ENCODE measurements at regions not wholly inside any gene's neighbourhood (a gene's known extent, or its start where the extent isn't known, plus 50 kb on each side); places are given as distances from the start of the nearest gene placed in this dataset.

- DNase-seq, result no peak
- FAIRE-seq, result no peak
- Histone ChIP-seq H3K4me3 (ENCODE audit: low read depth in 1 of 3, low read length in 3 of 3) (no peak overlapping the region), H3K4me1 (ENCODE audit: control insufficient read depth in 3 of 3, insufficient read depth in 2 of 3, low read depth in 1 of 3, low read length in 2 of 3) (no peaks in the 10 kb centered on the region), H3K27me3 (ENCODE audit: control insufficient read depth in 3 of 3, insufficient read depth in 3 of 3, low read length in 3 of 3) (no peaks in the 10 kb centered on the region), H3K36me3 (ENCODE audit: control insufficient read depth in 3 of 3, insufficient read depth in 2 of 3, low read depth in 1 of 3, low read length in 3 of 3) (no peaks in the 10 kb centered on the region), H3K9me3 (ENCODE audit: control insufficient read depth in 2 of 2, insufficient read depth in 1 of 2, low read depth in 1 of 2, low read length in 1 of 2) (no peaks in the 10 kb centered on the region), H3K27ac (ENCODE audit: low read depth in 1 of 3, low read length in 2 of 3) (no peak overlapping the region)
- WGBS, 3 donors, result 22 to 31% (median 26%) methylated on average over 1 of the region's 1 CpG
Measured at GRCh38 chr2:14716319-14716718, 83.8 kb downstream of the LRATD1 start.

- 79 to 87% (median 83%) methylated on average over 3 of the region's 3 CpGs for WGBS, 3 donors
- Histone ChIP-seq H3K36me3 (ENCODE audit: control insufficient read depth in 3 of 3, insufficient read depth in 2 of 3, low read depth in 1 of 3, low read length in 3 of 3) (no peaks in the 10 kb centered on the region), H3K4me1 (ENCODE audit: control insufficient read depth in 3 of 3, insufficient read depth in 2 of 3, low read depth in 1 of 3, low read length in 2 of 3) (no peaks in the 10 kb centered on the region), H3K4me3 (ENCODE audit: low read depth in 1 of 3, low read length in 3 of 3) (no peak overlapping the region), H3K9me3 (ENCODE audit: control insufficient read depth in 2 of 2, insufficient read depth in 1 of 2, low read depth in 1 of 2, low read length in 1 of 2) (no peaks in the 10 kb centered on the region), H3K27me3 (ENCODE audit: control insufficient read depth in 3 of 3, insufficient read depth in 3 of 3, low read length in 3 of 3) (no peaks in the 10 kb centered on the region), H3K27ac (ENCODE audit: low read depth in 1 of 3, low read length in 2 of 3) (no peak overlapping the region)
- FAIRE-seq (no peak), DNase-seq (no peak)
Measured at GRCh38 chr2:14717131-14717530, 84.6 kb downstream of the LRATD1 start.

DNA sequence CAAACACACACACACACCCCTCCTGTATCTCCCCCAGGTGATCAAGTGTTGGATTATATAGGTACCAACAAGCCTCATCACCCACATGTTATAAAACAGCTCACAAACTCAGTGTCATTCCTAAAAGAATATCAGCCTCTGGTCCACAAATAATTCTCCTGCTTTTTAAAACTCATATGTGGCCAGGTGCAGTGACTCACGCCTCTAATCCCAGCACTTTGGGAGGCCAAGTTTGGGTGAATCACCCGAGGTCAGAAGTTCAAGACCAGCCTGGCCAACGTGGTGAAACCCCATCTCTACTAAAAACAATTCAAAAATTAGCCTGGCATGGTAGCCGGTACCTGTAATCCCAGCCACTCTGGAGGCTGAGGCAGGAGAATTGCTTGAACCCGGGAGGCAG lies 87.8 kb downstream of the LRATD1 start:
- Histone ChIP-seq H3K4me1 (ENCODE audit: control insufficient read depth in 3 of 3, insufficient read depth in 2 of 3, low read depth in 1 of 3, low read length in 2 of 3) (no peaks in the 10 kb centered on the region), H3K9me3 (ENCODE audit: control insufficient read depth in 2 of 2, insufficient read depth in 1 of 2, low read depth in 1 of 2, low read length in 1 of 2) (no peaks in the 10 kb centered on the region), H3K4me3 (ENCODE audit: low read depth in 1 of 3, low read length in 3 of 3) (no peak overlapping the region), H3K27ac (ENCODE audit: low read depth in 1 of 3, low read length in 2 of 3) (no peak overlapping the region), H3K36me3 (ENCODE audit: control insufficient read depth in 3 of 3, insufficient read depth in 2 of 3, low read depth in 1 of 3, low read length in 3 of 3) (no peaks in the 10 kb centered on the region), H3K27me3 (ENCODE audit: control insufficient read depth in 3 of 3, insufficient read depth in 3 of 3, low read length in 3 of 3) (no peaks in the 10 kb centered on the region)
- no peak for DNase-seq
- FAIRE-seq, result no peak
- WGBS, 3 donors, result 63 to 75% (median 64%) methylated on average over 5 of the region's 5 CpGs

- Histone ChIP-seq H3K9me3 (ENCODE audit: control insufficient read depth in 2 of 2, insufficient read depth in 1 of 2, low read depth in 1 of 2, low read length in 1 of 2) (no peaks in the 10 kb centered on the region), H3K27me3 (ENCODE audit: control insufficient read depth in 3 of 3, insufficient read depth in 3 of 3, low read length in 3 of 3) (no peaks in the 10 kb centered on the region), H3K36me3 (ENCODE audit: control insufficient read depth in 3 of 3, insufficient read depth in 2 of 3, low read depth in 1 of 3, low read length in 3 of 3) (no peaks in the 10 kb centered on the region), H3K27ac (ENCODE audit: low read depth in 1 of 3, low read length in 2 of 3) (no peak overlapping the region), H3K4me3 (ENCODE audit: low read depth in 1 of 3, low read length in 3 of 3) (no peak overlapping the region), H3K4me1 (ENCODE audit: control insufficient read depth in 3 of 3, insufficient read depth in 2 of 3, low read depth in 1 of 3, low read length in 2 of 3) (no peaks in the 10 kb centered on the region)
- FAIRE-seq, result no peak
- 72 to 84% (median 83%) methylated on average over 2 of the region's 2 CpGs for WGBS, 3 donors
- DNase-seq, result no peak
Measured at GRCh38 chr2:14720739-14721138, 88.2 kb downstream of the LRATD1 start.

DNA sequence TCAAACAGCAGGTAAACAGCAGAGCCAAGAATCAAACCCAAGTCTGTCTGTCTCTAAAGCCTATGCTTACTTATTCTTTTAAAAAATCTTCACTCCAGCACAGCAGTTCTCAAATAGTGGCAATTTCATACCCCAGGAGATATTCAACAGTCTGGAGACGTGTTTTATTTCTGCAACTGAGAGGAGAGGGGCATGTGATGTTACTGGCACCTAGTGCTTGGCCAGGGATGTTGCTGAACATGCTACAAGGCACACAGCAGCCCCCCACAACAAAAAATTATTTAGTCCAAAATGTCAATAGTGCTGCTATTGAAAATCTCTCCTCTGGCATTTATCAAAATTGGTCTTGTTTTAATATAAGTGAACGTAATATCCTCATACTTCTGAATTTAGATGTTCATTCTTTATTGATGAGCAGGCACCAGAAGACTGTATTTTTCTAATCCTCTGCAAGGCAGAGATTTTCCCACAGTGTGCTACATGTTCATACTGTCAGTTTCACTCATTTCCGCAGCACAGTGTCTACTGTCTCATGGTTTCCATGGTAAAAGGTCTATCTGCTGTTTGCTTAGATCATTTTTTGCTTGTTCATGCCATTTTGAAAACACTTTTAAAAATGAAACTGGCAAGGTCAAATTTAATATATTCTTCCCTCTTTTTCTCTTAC lies 90.5 kb downstream of the LRATD1 start:
- no peaks in the 10 kb centered on the region for H3K36me3 ChIP-seq (ENCODE audit: control insufficient read depth in 3 of 3, insufficient read depth in 2 of 3, low read depth in 1 of 3, low read length in 3 of 3)
- FAIRE-seq, result no peak
- no peak for DNase-seq
- H3K27ac ChIP-seq (ENCODE audit: low read depth in 1 of 3, low read length in 2 of 3), result no peak overlapping the region
- no peaks in the 10 kb centered on the region for H3K9me3 ChIP-seq (ENCODE audit: control insufficient read depth in 2 of 2, insufficient read depth in 1 of 2, low read depth in 1 of 2, low read length in 1 of 2)
- no peak overlapping the region for H3K4me3 ChIP-seq (ENCODE audit: low read depth in 1 of 3, low read length in 3 of 3)
- no peaks in the 10 kb centered on the region for H3K4me1 ChIP-seq (ENCODE audit: control insufficient read depth in 3 of 3, insufficient read depth in 2 of 3, low read depth in 1 of 3, low read length in 2 of 3)
- H3K27me3 ChIP-seq (ENCODE audit: control insufficient read depth in 3 of 3, insufficient read depth in 3 of 3, low read length in 3 of 3), result no peaks in the 10 kb centered on the region
- WGBS, 3 donors, result 46 to 52% (median 51%) methylated on average over 3 of the region's 3 CpGs

GRCh38 chr2:14723684-14724083 lies 91.2 kb downstream of the LRATD1 start:
- no peaks in the 10 kb centered on the region for H3K27me3 ChIP-seq (ENCODE audit: control insufficient read depth in 3 of 3, insufficient read depth in 3 of 3, low read length in 3 of 3)
- WGBS, 3 donors, result 71 to 75% (median 72%) methylated on average over 5 of the region's 5 CpGs
- FAIRE-seq (no peak), DNase-seq (no peak)
- no peaks in the 10 kb centered on the region for H3K9me3 ChIP-seq (ENCODE audit: control insufficient read depth in 2 of 2, insufficient read depth in 1 of 2, low read depth in 1 of 2, low read length in 1 of 2)
- H3K4me1 ChIP-seq (ENCODE audit: control insufficient read depth in 3 of 3, insufficient read depth in 2 of 3, low read depth in 1 of 3, low read length in 2 of 3), result no peaks in the 10 kb centered on the region
- no peak overlapping the region for H3K4me3 ChIP-seq (ENCODE audit: low read depth in 1 of 3, low read length in 3 of 3)
- no peaks in the 10 kb centered on the region for H3K36me3 ChIP-seq (ENCODE audit: control insufficient read depth in 3 of 3, insufficient read depth in 2 of 3, low read depth in 1 of 3, low read length in 3 of 3)
- no peak overlapping the region for H3K27ac ChIP-seq (ENCODE audit: low read depth in 1 of 3, low read length in 2 of 3)

DNA sequence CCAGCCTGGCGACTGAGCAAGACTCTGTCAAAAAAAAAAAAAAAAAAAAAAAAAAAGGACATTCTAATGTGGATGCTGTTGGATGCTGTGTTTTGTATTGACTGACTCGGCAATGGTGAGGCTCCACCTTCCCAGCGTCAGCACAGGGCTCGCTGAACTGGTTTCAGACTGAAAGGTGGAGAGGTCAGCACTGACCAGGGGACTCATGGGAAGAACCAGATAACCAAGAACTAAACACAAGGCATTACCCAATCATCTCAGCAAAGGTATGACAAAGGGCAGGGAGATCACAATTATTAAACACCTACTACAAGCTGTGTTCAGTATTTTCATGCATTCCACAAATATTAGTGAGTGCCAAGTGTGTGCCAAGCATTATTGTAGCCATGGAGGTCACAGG lies 103.2 kb downstream of the LRATD1 start:
- FAIRE-seq (no peak), DNase-seq (no peak)
- Histone ChIP-seq H3K9me3 (ENCODE audit: control insufficient read depth in 2 of 2, insufficient read depth in 1 of 2, low read depth in 1 of 2, low read length in 1 of 2) (no peaks in the 10 kb centered on the region), H3K36me3 (ENCODE audit: control insufficient read depth in 3 of 3, insufficient read depth in 2 of 3, low read depth in 1 of 3, low read length in 3 of 3) (no peaks in the 10 kb centered on the region), H3K4me1 (ENCODE audit: control insufficient read depth in 3 of 3, insufficient read depth in 2 of 3, low read depth in 1 of 3, low read length in 2 of 3) (no peaks in the 10 kb centered on the region), H3K27me3 (ENCODE audit: control insufficient read depth in 3 of 3, insufficient read depth in 3 of 3, low read length in 3 of 3) (no peaks in the 10 kb centered on the region), H3K4me3 (ENCODE audit: low read depth in 1 of 3, low read length in 3 of 3) (no peak overlapping the region), H3K27ac (ENCODE audit: low read depth in 1 of 3, low read length in 2 of 3) (no peak overlapping the region)
- 71 to 88% (median 81%) methylated on average over 4 of the region's 4 CpGs for WGBS, 3 donors

GRCh38 chr2:14737201-14737600 lies 104.7 kb downstream of the LRATD1 start:
- no peaks in the 10 kb centered on the region for H3K36me3 ChIP-seq (ENCODE audit: control insufficient read depth in 3 of 3, insufficient read depth in 2 of 3, low read depth in 1 of 3, low read length in 3 of 3)
- H3K27ac ChIP-seq (ENCODE audit: low read depth in 1 of 3, low read length in 2 of 3), result no peak overlapping the region
- no peaks in the 10 kb centered on the region for H3K4me1 ChIP-seq (ENCODE audit: control insufficient read depth in 3 of 3, insufficient read depth in 2 of 3, low read depth in 1 of 3, low read length in 2 of 3)
- H3K4me3 ChIP-seq (ENCODE audit: low read depth in 1 of 3, low read length in 3 of 3), result no peak overlapping the region
- H3K27me3 ChIP-seq (ENCODE audit: control insufficient read depth in 3 of 3, insufficient read depth in 3 of 3, low read length in 3 of 3), result no peaks in the 10 kb centered on the region
- no peak for FAIRE-seq
- no peaks in the 10 kb centered on the region for H3K9me3 ChIP-seq (ENCODE audit: control insufficient read depth in 2 of 2, insufficient read depth in 1 of 2, low read depth in 1 of 2, low read length in 1 of 2)
- no peak for DNase-seq
- 30 to 50% (median 30%) methylated on average over 1 of the region's 1 CpG for WGBS, 3 donors

DNA sequence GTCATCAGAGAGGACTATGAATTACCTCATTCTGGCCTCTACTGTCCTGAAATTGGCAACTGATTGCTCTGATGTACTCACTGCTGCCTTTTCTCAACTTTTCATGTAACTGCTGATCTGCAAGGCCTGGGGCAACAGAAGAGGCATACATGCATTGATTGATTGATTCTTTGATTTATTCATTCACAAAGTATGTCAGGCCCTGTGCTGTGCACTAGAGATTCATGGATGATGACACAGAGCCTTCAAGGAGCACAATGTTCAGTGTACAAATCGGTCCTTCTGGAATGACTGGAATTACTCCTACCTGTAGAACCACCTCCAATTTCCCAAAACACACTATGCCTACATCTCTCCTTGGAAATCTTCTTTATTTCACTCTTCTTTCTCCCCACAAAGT lies 111.3 kb downstream of the LRATD1 start:
- no peak for FAIRE-seq
- H3K9me3 ChIP-seq (ENCODE audit: control insufficient read depth in 2 of 2, insufficient read depth in 1 of 2, low read depth in 1 of 2, low read length in 1 of 2), result peaks cover 0 to 9% of the 10 kb centered on the region in 2 donors
- no peaks in the 10 kb centered on the region for H3K4me1 ChIP-seq (ENCODE audit: control insufficient read depth in 3 of 3, insufficient read depth in 2 of 3, low read depth in 1 of 3, low read length in 2 of 3)
- DNase-seq, result no peak
- H3K36me3 ChIP-seq (ENCODE audit: control insufficient read depth in 3 of 3, insufficient read depth in 2 of 3, low read depth in 1 of 3, low read length in 3 of 3), result no peaks in the 10 kb centered on the region
- H3K27ac ChIP-seq (ENCODE audit: low read depth in 1 of 3, low read length in 2 of 3), result no peak overlapping the region
- H3K4me3 ChIP-seq (ENCODE audit: low read depth in 1 of 3, low read length in 3 of 3), result no peak overlapping the region
- 73 to 82% (median 82%) methylated on average over 1 of the region's 1 CpG for WGBS, 3 donors
- no peaks in the 10 kb centered on the region for H3K27me3 ChIP-seq (ENCODE audit: control insufficient read depth in 3 of 3, insufficient read depth in 3 of 3, low read length in 3 of 3)

Measured in small intestine (tissue), 7 donors.